GM19328 (cell line): ENCODE measurements at regions not wholly inside any gene's neighbourhood (a gene's known extent, or its start where the extent isn't known, plus 50 kb on each side); places are given as distances from the start of the nearest gene placed in this dataset.
"Not testable (repeated sequence)": the region's sequence is repeated elsewhere in the genome, so short reads cannot be mapped to it uniquely, and the experiment has no call there.

Experiments
- ATAC-seq: cut with Tn5 transposase; IDR thresholded peaks from one replicate; pipeline ENCODE4 v1.9.1; 2021; ENCODE audit warnings: mild to moderate bottlenecking, moderate library complexity; ENCODE audit not compliant: unreplicated experiment

DNA sequence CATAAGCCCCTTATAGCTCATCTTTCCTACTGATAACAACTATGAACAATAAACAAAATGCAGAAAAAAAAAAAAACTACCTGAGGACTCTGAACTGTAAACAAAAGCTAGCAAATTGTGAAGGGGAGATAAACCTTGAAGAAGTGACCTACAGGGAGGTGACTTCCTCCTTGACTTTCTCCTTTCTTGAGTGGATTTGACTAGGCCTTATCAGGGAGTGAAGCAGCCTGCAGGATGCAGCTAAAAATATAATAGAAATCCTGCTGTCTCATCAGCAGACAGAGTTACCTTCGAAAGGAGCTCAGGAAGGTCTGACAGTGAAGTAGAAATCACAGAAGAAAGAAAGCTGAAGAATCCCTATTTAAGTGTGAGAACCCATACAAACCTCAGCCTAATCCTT lies 322.0 kb upstream of the HTR1E start:
- no peak for ATAC-seq

GRCh38 chr6:86609549-86610388 lies 327.6 kb upstream of the HTR1E start:
- ATAC-seq, result no peak

DNA sequence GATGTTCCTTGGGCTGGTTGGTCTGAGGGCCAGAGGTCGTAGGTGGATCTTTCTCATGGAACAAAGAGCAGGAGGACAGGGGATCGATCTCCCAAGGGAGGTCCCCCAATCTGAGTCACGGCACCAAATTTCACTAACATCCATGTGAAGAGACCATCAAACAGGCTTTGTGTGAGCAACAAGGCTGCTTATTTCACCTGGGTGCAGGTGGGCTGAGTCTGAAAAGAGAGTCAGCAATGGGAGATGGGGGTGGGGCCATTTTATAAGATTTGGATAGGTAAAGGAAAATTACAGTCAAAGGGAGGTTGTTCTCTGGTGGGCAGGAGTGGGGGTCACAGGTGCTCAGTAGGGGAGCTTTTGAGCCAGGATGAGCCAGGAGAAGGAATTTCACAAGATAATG lies 334.0 kb upstream of the HTR1E start:
- ATAC-seq, result not testable (repeated sequence)

GRCh38 chr6:86602093-86602492 lies 335.2 kb upstream of the HTR1E start:
- not testable (repeated sequence) for ATAC-seq

DNA sequence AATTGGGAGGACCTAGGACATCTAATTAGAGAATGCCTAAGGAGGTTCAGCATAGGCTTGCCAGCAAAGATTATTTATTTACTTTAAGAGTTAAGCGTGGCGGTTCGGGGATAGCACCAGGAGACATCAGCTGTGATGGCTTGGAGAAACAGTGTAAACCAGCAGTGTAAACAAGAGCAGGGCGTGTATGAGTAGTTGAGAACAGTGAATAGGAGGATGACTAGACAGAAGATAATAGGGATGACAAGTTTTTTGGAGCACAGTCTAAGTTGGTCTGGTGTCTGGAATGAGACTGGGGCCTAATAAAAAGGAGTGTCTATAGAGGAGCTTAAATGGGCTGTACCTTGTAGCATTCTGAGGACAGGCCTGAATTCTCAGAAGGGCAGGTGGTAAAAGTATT lies 338.4 kb upstream of the HTR1E start:
- not testable (repeated sequence) for ATAC-seq

DNA sequence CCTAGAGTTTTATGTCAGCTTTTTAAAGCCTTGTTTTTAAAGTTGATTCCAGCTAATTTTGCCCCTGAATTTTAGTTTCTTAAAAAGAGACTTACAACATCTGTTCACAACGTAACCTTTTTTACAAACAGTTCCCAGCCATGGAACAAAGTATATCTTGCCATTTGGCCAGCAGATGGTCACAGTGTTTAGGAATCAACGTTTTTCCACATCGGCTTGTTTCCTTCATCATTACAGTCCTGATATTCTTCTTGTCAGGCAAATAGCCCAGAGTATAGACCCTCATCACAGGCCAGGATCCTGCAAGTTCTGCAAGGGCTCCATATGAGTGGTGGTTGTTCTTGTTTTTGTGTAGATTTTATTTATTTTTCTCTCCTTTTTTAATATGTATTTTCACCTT lies 341.7 kb upstream of the HTR1E start:
- no peak for ATAC-seq

DNA sequence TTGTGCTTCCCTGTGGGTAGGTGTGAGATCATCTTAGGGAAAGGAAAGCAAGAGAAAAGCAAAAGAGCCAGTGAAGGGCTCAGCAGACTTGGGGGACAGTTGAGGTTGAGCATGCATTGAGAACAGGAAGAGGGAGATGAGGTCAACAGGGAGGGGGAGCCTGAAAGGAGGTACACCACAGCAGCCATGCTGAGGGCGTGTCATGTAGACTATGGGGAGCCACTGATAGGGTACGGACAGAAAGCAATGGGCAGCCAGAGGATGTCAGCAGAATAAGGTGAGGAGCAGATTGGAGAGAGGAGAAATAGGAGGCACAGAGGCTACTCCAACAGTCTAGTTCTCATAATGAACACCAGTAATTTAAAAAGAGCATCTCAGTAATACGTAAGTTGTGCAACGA lies 351.1 kb upstream of the HTR1E start:
- no peak for ATAC-seq

DNA sequence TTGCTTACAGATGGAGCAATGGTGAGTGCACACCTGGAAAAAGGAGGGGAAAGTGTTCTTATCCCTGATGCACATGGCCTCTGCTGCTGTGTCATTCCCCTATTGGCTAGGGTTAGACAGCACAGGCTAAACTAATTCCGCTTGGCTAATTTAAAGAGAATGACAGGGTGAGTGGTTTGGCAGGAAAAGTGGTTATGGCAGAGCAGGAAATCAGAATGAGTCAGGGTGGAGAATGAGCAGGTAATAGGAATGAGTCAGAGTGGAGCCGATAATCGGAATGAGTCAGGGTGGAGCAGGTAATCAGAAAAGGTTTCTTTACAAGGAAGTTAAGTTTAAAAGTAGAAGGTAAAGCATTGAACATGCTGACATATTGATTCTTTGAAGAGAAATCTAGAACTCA lies 355.5 kb upstream of the HTR1E start:
- no peak for ATAC-seq

DNA sequence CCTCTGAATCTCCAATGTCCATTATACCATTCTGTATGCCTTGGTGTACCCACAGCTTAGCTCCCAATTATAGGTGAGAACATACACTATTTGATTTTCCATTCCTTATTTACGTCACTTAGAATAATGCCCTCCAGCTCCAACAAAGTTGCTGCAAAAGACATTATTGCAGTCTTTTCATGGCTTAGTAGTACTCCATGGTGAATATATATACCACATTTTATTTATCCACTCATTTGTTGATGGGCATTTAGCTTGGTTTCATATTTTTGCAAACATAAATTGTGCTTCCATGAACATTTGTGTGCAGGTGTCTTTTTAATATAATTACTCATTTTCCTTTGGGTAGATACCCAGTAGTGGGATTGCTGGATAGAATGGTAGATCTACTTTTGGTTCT lies 374.1 kb upstream of the HTR1E start:
- no peak for ATAC-seq

DNA sequence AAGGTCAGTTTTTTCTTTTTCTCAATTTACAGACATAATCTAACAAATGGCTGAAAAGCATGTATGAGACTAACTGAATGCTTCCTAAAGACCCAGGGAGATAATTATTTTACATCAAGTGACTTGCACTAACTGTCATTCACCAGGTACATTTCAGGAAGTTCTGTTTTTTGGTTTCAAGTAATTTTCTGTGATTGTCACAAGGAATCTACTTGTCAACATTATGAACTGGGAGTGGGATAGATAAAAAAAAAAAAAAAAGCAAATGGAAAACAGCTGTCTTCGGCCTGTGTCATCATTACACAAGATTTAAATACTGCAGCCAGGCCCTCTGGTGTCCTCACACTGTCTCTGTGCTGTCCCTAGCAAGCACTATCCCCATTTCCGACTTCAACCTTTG lies 379.0 kb upstream of the HTR1E start:
- ATAC-seq, result no peak

DNA sequence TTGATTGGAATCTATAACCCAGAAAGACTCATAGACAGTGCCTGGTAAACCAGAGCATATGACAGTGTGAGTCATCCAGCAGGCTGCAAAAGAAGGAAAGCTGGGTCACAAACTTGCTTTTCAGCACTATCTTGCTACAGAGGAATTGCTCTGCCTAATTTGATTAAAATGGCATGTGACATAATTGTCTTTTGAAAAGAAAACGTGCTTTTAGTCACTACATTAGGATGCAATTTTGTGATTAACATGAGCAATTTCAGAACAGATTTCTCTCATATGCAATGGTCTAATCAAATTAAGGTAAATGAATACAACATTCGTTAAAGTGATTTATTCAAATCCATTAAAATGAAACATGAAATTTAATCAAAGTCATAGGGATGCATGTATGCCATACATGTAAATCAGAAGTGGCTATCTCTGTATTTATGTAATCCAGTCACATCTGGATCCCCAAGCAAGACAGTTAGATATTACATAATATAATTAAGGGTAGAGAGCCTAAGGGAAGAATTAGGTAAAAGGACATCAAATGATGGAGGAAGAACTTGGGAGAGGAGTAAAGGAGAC lies 400.0 kb upstream of the HTR1E start:
- ATAC-seq, result no peak

GRCh38 chr6:86536121-86536520 lies 401.2 kb upstream of the HTR1E start:
- ATAC-seq, result no peak

DNA sequence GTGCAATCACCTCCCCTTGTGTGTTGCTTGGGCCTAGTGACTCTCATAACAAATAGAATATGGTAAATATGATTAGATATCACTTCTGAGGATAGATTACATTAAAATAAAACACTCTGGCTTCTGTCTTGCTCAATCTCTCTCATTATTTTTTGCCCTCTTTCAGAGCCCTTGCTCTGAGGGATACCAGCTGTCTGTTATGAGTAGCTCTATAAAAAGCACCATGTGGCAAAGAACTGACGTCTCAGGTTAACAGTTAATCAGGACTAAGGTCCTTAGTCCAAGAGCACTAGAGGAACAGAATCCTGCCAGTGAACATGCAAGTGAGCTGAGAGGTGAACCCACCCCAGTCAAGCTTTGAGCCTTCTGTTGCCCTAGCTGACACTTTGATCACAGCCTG lies 402.2 kb upstream of the HTR1E start:
- no peak for ATAC-seq

DNA sequence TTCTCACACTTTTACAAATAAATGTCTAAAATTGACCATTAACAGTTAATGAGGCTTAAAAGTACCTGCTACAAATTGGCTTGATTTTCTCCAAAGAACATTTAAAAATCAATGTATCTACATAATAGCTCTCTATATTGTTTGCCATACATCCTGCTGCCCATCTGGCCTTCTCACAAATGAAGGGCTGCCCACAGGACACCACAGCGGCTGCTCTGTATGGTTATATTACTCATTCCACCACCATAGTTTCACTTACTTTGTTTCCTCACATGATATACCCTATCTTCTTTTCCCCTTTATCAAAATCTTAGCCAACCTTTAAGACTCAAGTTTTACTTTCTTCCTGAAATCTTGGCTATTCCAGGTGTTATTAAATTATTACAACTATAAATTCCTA lies 407.7 kb upstream of the HTR1E start:
- ATAC-seq, result no peak

GRCh38 chr6:86526238-86526637 lies 411.1 kb upstream of the HTR1E start:
- ATAC-seq, result no peak

GRCh38 chr6:86516087-86516486 lies 421.2 kb upstream of the HTR1E start:
- ATAC-seq, result no peak

- no peak for ATAC-seq
Measured at GRCh38 chr6:86511962-86512361, 425.4 kb upstream of the HTR1E start.

DNA sequence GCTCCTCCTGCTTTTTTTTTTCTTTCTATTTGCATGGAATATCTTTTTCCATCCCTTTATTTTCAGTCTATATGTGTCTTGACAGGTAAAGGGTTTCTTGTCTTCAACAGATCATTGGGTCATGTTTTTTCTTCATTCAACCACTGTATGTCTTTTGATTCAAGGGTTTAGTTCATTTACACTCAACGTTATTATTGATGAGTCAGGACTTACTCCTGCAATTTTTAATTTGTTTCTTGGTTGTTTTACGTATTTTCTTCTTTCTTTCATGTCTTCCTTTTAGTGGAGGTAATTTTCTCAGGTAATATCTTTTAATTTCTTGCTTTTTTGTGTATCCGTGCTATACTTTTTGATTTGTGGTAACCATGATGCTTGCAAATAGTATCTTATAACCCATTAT lies 429.1 kb upstream of the HTR1E start:
- no peak for ATAC-seq

GRCh38 chr6:86502497-86502896 lies 434.8 kb upstream of the HTR1E start:
- ATAC-seq, result no peak

- ATAC-seq, result no peak
Measured at GRCh38 chr6:86500035-86500434, 437.3 kb upstream of the HTR1E start.

DNA sequence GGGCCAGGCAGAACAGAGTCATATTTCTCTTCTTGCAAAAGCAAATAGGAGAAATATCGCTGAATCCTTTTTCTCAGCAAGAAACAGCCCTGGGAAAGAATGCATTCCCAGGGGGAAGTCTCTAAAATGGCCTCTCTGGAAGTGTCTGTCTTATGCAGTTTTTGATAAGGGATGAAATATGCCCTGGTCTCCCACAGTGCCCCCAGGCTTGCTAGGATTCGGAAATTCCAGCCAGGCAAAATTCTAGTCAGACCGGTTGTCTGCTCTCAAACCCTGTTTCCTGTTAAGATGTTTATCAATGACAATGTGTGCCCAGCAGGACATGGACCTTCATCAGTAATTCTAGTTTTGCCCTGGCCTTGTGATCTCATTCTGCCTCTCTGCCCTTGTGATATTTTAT lies 448.3 kb upstream of the HTR1E start:
- ATAC-seq, result not testable (repeated sequence)

DNA sequence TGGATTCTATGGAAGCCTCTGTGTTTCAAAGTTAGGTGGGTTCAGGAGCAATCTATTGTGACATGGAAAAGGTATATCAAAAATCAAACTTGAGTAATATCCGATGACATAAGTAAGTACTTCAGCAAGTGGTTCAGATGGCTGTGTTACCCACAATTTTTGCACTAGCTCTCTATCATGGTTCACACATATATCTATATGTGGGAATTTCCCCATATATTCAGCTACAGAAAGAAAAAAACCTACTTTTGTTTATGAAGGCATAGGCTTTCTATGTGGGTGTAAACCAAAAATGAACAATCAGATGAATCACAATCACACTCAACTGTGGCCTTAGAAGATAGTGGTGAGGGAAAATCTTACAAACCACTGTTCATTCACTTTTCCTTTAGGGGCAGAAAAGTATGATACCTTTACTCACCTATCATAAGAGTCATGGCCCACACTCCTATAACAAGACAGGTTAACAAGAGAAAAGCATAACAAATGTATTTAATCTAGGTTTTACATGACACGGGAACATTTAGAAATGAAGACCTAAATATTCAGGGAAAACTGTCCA lies 449.6 kb upstream of the HTR1E start:
- no peak for ATAC-seq
